ENCODE measurements at regions not wholly inside any gene's neighbourhood (a gene's known extent, or its start where the extent isn't known, plus 50 kb on each side); places are given as distances from the start of the nearest gene placed in this dataset.

GRCh38 chr10:35911954-35912353 lies 269.9 kb upstream of the FZD8 start:
- TF ChIP-seq CTCF (IDR thresholded peaks at IDR 0.05) (no peak), EP300 (IDR thresholded peaks at IDR 0.05) (no peak), POLR2AphosphoS5 (IDR thresholded peaks at IDR 0.05) (no peak), POLR2A (IDR thresholded peaks at IDR 0.05) (no peak)
